Gastrocnemius medialis (tissue), 4 donors: ENCODE measurements at regions not wholly inside any gene's neighbourhood (a gene's known extent, or its start where the extent isn't known, plus 50 kb on each side); places are given as distances from the start of the nearest gene placed in this dataset.

Experiments used
- CTCF ChIP-seq, 5 experiments: fragments of 450-650 bp in 3 of 5; fragments of 200-600 bp in 2 of 5; sonication (generic) in 2 of 5; IDR thresholded peaks in 4 of 5; conservative IDR thresholded peaks in 1 of 5; 1 replicate in 4 of 5; 2 replicates in 1 of 5; pipeline ENCODE4 v1.5.1; 2016 to 2019; ENCODE audit warnings: antibody characterized with exemption in 5 of 5, mild to moderate bottlenecking in 3 of 5, moderate library complexity in 3 of 5
- POLR2A ChIP-seq, 2 donors: fragments of 450-650 bp; IDR thresholded peaks; one replicate each; pipeline ENCODE4 v1.6.1; 2017; ENCODE audit warnings: antibody characterized with exemption in 2 of 2, mild to moderate bottlenecking in 2 of 2, moderate library complexity in 2 of 2

GRCh38 chr9:86632537-86632936 lies 278.3 kb upstream of the TUT7 start:
- TF ChIP-seq CTCF (IDR thresholded peaks at IDR 0.05 in 4 of 5, conservative IDR thresholded peaks at IDR 0.05 in 1 of 5) (no peak), POLR2A (IDR thresholded peaks at IDR 0.05) (no peak)
